SK-N-SH treated with all-trans-retinoic acid at 6 μM for 48 hours (cell line): ENCODE measurements at regions not wholly inside any gene's neighbourhood (a gene's known extent, or its start where the extent isn't known, plus 50 kb on each side); places are given as distances from the start of the nearest gene placed in this dataset.
"Not testable (repeated sequence)": the region's sequence is repeated elsewhere in the genome, so short reads cannot be mapped to it uniquely, and the experiment has no call there.

Source experiments
- ATAC-seq: fragments of 200-7000 bp; cut with Tn5 transposase; 3 replicates; pipeline ENCODE4 v1.9.1; 2020; ENCODE audit warnings: mild to moderate bottlenecking, moderate library complexity
- ARNTL ChIP-seq: fragments of 450-650 bp; formaldehyde crosslinking; IDR thresholded peaks from 2 replicates; pipeline ENCODE4 v1.5.0; 2020; ENCODE audit warnings: low read depth, mild to moderate bottlenecking, moderate library complexity, borderline replicate concordance
- BACH2 ChIP-seq: fragments of 250-450 bp; sonication (Bioruptor Pico); IDR thresholded peaks from 2 replicates; pipeline ENCODE4 v1.9.0; 2021; ENCODE audit warnings: mild to moderate bottlenecking, borderline replicate concordance
- CSDC2 ChIP-seq: fragments of 250-450 bp; sonication (Bioruptor Pico); IDR thresholded peaks from 2 replicates; pipeline ENCODE4 v1.5.0; 2020; ENCODE audit warnings: mild to moderate bottlenecking, moderate library complexity
- ESRRG ChIP-seq: fragments of 250-450 bp; sonication (Bioruptor Pico); IDR thresholded peaks from 2 replicates; pipeline ENCODE4 v1.6.1; 2021; ENCODE audit warnings: mild to moderate bottlenecking
- GLIS3 ChIP-seq: fragments of 250-450 bp; sonication (Bioruptor Pico); IDR thresholded peaks from 2 replicates; pipeline ENCODE4 v1.5.0; 2020; ENCODE audit warnings: mild to moderate bottlenecking, moderate library complexity
- ISL1 ChIP-seq: fragments of 250-450 bp; sonication (Bioruptor Pico); IDR thresholded peaks from 2 replicates; pipeline ENCODE4 v2.1.2; 2022; ENCODE audit warnings: mild to moderate bottlenecking, moderate library complexity
- OSR1 ChIP-seq: fragments of 250-450 bp; sonication (Bioruptor Pico); IDR thresholded peaks from 2 replicates; pipeline ENCODE4 v1.8.0; 2022; ENCODE audit warnings: moderate library complexity, mild to moderate bottlenecking, inconsistent platforms
- POU6F1 ChIP-seq: fragments of 250-450 bp; sonication (Bioruptor Pico); IDR thresholded peaks from 2 replicates; pipeline ENCODE4 v1.8.0; 2021; ENCODE audit warnings: low read depth, mild to moderate bottlenecking, moderate library complexity, borderline replicate concordance
- PPARA ChIP-seq: fragments of 250-450 bp; sonication (Bioruptor Pico); IDR thresholded peaks from 2 replicates; pipeline ENCODE4 v1.5.0; 2020; ENCODE audit warnings: mild to moderate bottlenecking, borderline replicate concordance
- RARB ChIP-seq: fragments of 250-450 bp; sonication (Bioruptor Pico); IDR thresholded peaks from 2 replicates; pipeline ENCODE4 v1.8.0; 2021; ENCODE audit warnings: mild to moderate bottlenecking, moderate library complexity
- SNAI2 ChIP-seq: fragments of 250-450 bp; sonication (Bioruptor Pico); IDR thresholded peaks from 2 replicates; pipeline ENCODE4 v1.5.0; 2020; ENCODE audit warnings: mild to moderate bottlenecking, moderate library complexity
- TCF4 ChIP-seq: fragments of 250-450 bp; sonication (Bioruptor Pico); IDR thresholded peaks from 2 replicates; pipeline ENCODE4 v1.8.0; 2021; ENCODE audit warnings: mild to moderate bottlenecking, moderate library complexity, borderline replicate concordance
- ZC3H10 ChIP-seq: fragments of 250-450 bp; sonication (Bioruptor Pico); IDR thresholded peaks from 2 replicates; pipeline ENCODE4 v1.5.1; 2021; ENCODE audit warnings: mild to moderate bottlenecking, moderate library complexity
- ZFP30 ChIP-seq: fragments of 450-650 bp; formaldehyde crosslinking; IDR thresholded peaks from 2 replicates; pipeline ENCODE4 v1.5.0; 2022; ENCODE audit warnings: mild to moderate bottlenecking, moderate library complexity
- ZNF565 ChIP-seq: fragments of 450-650 bp; formaldehyde crosslinking; conservative IDR thresholded peaks from 2 replicates; pipeline ENCODE4 v1.5.0; 2020; ENCODE audit warnings: low read depth, mild to moderate bottlenecking, moderate library complexity
- ZNF70 ChIP-seq: fragments of 450-650 bp; formaldehyde crosslinking; IDR thresholded peaks from 2 replicates; pipeline ENCODE4 v1.5.0; 2020; ENCODE audit warnings: mild to moderate bottlenecking, moderate library complexity
- TF ChIP-seq, protein P1 (sequence below): fragments of 250-450 bp; sonication (Bioruptor Pico); IDR thresholded peaks from 2 replicates; pipeline ENCODE4 v1.5.0; 2020; ENCODE audit warnings: mild to moderate bottlenecking, moderate library complexity
- TF ChIP-seq, protein P2 (sequence below): fragments of 250-450 bp; sonication (Bioruptor Pico); IDR thresholded peaks from 2 replicates; pipeline ENCODE4 v1.8.0; 2020; ENCODE audit warnings: mild to moderate bottlenecking, moderate library complexity, borderline replicate concordance

GRCh38 chr7:29641651-29642050 lies 78.0 kb downstream of the PRR15 start:
- peak; percentile 58 for ATAC-seq
- no peak for TF ChIP-seq ISL1 (CRISPR knock-in tag)
- TF ChIP-seq PPARA: no peak
- TF ChIP-seq OSR1: no peak
- TF ChIP-seq, protein P1, sequence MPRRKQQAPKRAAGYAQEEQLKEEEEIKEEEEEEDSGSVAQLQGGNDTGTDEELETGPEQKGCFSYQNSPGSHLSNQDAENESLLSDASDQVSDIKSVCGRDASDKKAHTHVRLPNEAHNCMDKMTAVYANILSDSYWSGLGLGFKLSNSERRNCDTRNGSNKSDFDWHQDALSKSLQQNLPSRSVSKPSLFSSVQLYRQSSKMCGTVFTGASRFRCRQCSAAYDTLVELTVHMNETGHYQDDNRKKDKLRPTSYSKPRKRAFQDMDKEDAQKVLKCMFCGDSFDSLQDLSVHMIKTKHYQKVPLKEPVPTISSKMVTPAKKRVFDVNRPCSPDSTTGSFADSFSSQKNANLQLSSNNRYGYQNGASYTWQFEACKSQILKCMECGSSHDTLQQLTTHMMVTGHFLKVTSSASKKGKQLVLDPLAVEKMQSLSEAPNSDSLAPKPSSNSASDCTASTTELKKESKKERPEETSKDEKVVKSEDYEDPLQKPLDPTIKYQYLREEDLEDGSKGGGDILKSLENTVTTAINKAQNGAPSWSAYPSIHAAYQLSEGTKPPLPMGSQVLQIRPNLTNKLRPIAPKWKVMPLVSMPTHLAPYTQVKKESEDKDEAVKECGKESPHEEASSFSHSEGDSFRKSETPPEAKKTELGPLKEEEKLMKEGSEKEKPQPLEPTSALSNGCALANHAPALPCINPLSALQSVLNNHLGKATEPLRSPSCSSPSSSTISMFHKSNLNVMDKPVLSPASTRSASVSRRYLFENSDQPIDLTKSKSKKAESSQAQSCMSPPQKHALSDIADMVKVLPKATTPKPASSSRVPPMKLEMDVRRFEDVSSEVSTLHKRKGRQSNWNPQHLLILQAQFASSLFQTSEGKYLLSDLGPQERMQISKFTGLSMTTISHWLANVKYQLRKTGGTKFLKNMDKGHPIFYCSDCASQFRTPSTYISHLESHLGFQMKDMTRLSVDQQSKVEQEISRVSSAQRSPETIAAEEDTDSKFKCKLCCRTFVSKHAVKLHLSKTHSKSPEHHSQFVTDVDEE (CRISPR knock-in tag): no peak
- no peak for TF ChIP-seq GLIS3 (CRISPR knock-in tag)
- TF ChIP-seq ARNTL: no peak

DNA sequence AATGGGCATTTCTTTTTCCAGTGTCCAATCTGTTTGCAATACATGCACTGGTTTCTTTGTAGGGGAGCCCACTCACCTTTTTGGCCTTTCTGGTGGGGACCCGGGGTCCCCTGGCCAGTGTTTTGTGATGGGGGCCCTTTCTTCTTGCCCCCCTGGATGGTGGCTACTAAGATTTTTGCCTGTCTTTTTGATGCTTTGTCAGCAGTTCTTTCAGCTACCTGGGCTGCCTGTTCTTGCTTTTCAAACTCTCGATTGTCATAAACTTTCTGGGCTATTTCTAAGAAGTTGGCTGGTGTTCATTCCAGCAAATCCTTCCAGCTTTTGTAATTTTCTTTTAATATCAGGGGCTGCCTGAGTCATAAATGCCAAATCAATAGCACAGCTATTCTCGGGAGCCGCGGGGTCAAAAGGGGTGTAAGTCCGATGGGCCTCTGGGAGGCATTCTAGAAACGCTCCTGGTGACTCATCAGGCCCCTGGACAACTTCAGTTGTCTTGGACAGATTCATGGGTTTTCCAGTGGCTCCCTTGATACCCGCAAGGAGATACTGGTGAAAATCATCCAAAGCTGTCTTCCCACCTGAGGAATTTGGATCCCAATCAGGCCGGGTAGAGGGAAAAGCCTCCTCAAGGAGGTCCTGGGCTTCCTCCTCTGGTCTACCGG lies 79.0 kb downstream of the PRR15 start:
- TF ChIP-seq TCF4 (CRISPR knock-in tag): no peak
- TF ChIP-seq, protein P2, sequence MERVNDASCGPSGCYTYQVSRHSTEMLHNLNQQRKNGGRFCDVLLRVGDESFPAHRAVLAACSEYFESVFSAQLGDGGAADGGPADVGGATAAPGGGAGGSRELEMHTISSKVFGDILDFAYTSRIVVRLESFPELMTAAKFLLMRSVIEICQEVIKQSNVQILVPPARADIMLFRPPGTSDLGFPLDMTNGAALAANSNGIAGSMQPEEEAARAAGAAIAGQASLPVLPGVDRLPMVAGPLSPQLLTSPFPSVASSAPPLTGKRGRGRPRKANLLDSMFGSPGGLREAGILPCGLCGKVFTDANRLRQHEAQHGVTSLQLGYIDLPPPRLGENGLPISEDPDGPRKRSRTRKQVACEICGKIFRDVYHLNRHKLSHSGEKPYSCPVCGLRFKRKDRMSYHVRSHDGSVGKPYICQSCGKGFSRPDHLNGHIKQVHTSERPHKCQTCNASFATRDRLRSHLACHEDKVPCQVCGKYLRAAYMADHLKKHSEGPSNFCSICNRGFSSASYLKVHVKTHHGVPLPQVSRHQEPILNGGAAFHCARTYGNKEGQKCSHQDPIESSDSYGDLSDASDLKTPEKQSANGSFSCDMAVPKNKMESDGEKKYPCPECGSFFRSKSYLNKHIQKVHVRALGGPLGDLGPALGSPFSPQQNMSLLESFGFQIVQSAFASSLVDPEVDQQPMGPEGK (CRISPR knock-in tag): no peak
- no peak for TF ChIP-seq OSR1
- TF ChIP-seq BACH2: no peak
- no peak for TF ChIP-seq SNAI2 (CRISPR knock-in tag)
- no peak for TF ChIP-seq ZC3H10 (CRISPR knock-in tag)
- TF ChIP-seq ESRRG (CRISPR knock-in tag): no peak
- TF ChIP-seq ARNTL: no peak
- TF ChIP-seq CSDC2: no peak
- no peak for TF ChIP-seq PPARA
- TF ChIP-seq RARB (CRISPR knock-in tag): no peak
- no peak for TF ChIP-seq ZFP30 (CRISPR knock-in tag)
- TF ChIP-seq ZNF70 (CRISPR knock-in tag): no peak
- ATAC-seq: no peak

GRCh38 chr7:29646116-29646515 lies 82.5 kb downstream of the PRR15 start:
- not testable (repeated sequence) for ATAC-seq
- TF ChIP-seq CSDC2: peak; percentile 71; the same call in 1 of the 2 replicates
- 0 out of 2 replicates have a peak, but pooled peaks have one; percentile 39 for TF ChIP-seq SNAI2 (CRISPR knock-in tag)
- TF ChIP-seq ISL1 (CRISPR knock-in tag): peak; percentile 35; the same call in 1 of the 2 replicates
- TF ChIP-seq, all 23 proteins: peak for 3; not testable (repeated sequence) for 20

GRCh38 chr7:29647020-29647654 lies 83.5 kb downstream of the PRR15 start:
- TF ChIP-seq TCF4 (CRISPR knock-in tag) (no peak), ZNF565 (CRISPR knock-in tag) (no peak)
- ATAC-seq: peak; percentile 49

- ATAC-seq: not testable (repeated sequence)
Observed at GRCh38 chr7:29647691-29648210, 84.1 kb downstream of the PRR15 start.

DNA sequence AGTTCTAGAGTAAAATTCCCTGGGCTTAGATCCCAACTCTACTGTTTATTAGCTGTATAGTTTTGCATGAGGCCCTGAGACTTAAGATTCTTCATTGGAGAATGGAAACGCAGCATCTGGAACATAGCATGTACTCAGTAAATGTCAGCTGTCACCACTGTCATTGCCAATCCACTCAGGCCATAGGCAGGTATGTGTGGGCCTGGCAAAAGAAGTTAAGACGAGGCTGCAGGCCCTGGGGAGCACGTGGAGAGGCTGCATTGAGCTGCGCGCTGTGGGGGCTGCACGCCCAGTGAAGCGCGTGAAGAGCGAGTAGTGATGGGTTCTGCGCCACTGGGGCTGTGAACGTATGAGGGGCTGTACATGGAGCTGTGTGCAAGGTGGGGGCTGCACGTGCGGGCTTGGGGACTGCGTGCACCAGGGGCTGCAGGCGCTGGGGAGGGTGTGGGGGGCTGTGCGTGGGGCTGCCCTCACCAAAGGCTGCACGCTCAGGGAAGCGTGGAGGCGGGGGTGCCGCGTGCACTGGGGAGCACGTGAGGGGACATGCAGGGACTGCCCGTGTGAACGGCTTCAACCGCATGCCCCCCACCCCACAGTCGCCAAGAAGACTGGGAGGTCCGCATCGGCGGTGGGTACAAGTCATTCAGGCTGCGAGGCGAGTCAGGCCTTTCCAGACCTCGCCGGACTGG lies 85.5 kb downstream of the PRR15 start:
- TF ChIP-seq ARNTL (no peak), CSDC2 (no peak), POU6F1 (CRISPR knock-in tag) (no peak)
- TF ChIP-seq, all 23 proteins: peak for 0

More for the DNA sequence above, 85.5 kb downstream of the PRR15 start:
- ATAC-seq: no peak
